GM23338 (cell line): ENCODE measurements at regions not wholly inside any gene's neighbourhood (a gene's known extent, or its start where the extent isn't known, plus 50 kb on each side); places are given as distances from the start of the nearest gene placed in this dataset.

Experiments
- ATAC-seq: fragments of 200-7000 bp; cut with Tn5 transposase; 3 replicates; pipeline ENCODE4 v1.9.1; 2020
- DNase-seq: peaks from one replicate; pipeline ENCODE4 v3.0.0-alpha.2; 2015; ENCODE audit warnings: low spot score
- H2AFZ ChIP-seq: fragments of 200-600 bp; sonication (generic); 2 replicates; pipeline ENCODE4 v1.8.0; 2016; ENCODE audit warnings: antibody characterized with exemption, mild to moderate bottlenecking, moderate library complexity
- H3F3A ChIP-seq: fragments of 200-600 bp; sonication (generic); replicated peaks from 2 replicates; pipeline ENCODE4 v1.8.0; 2017; ENCODE audit warnings: antibody characterized with exemption, mixed run types, low read depth
- H3K27ac ChIP-seq: fragments of 200-600 bp; sonication (generic); 2 replicates; pipeline ENCODE4 v1.6.1; 2016; ENCODE audit warnings: low read depth
- H3K27me3 ChIP-seq: fragments of 200-600 bp; sonication (generic); 2 replicates; pipeline ENCODE4 v1.8.0; 2016; ENCODE audit warnings: mild to moderate bottlenecking, mixed run types, moderate library complexity; ENCODE audit not compliant: insufficient read depth
- H3K36me3 ChIP-seq: fragments of 200-600 bp; sonication (generic); 2 replicates; pipeline ENCODE4 v1.8.0; 2016; ENCODE audit warnings: mild to moderate bottlenecking; ENCODE audit not compliant: insufficient read depth
- H3K4me1 ChIP-seq: fragments of 200-600 bp; sonication (generic); 2 replicates; pipeline ENCODE4 v1.8.0; 2016; ENCODE audit warnings: mild to moderate bottlenecking, moderate library complexity; ENCODE audit not compliant: insufficient read depth
- H3K4me2 ChIP-seq: fragments of 200-600 bp; sonication (generic); 2 replicates; pipeline ENCODE4 v1.7.1; 2017; ENCODE audit warnings: mixed run types
- H3K4me3 ChIP-seq: fragments of 200-600 bp; sonication (generic); 2 replicates; pipeline ENCODE4 v1.6.1; 2016; ENCODE audit warnings: mixed run types
- H3K79me2 ChIP-seq: fragments of 200-600 bp; sonication (generic); replicated peaks from 2 replicates; pipeline ENCODE4 v1.8.0; 2017; ENCODE audit warnings: mild to moderate bottlenecking; ENCODE audit not compliant: insufficient read depth
- H3K9me2 ChIP-seq: fragments of 200-600 bp; sonication (generic); 2 replicates; pipeline ENCODE4 v1.8.0; 2017; ENCODE audit not compliant: insufficient read depth
- H4K20me1 ChIP-seq: fragments of 200-600 bp; sonication (generic); replicated peaks from 2 replicates; pipeline ENCODE4 v1.8.0; 2017; ENCODE audit warnings: mild to moderate bottlenecking; ENCODE audit not compliant: insufficient read depth
- H3K27ac Mint-ChIP-seq: 2 replicates; pipeline ENCODE4 v1.8.0; 2020; ENCODE audit warnings: inconsistent platforms, mild to moderate bottlenecking, moderate library complexity, mixed read lengths
- H3K27me3 Mint-ChIP-seq: 3 replicates; pipeline ENCODE4 v1.8.0; 2022; ENCODE audit warnings: low read depth, mild to moderate bottlenecking, moderate library complexity, mixed read lengths, inconsistent platforms; ENCODE audit not compliant: insufficient read depth, poor library complexity
- H3K36me3 Mint-ChIP-seq: 3 replicates; pipeline ENCODE4 v1.8.0; 2021; ENCODE audit warnings: low read depth, mild to moderate bottlenecking, inconsistent platforms, moderate library complexity, mixed read lengths
- H3K4me1 Mint-ChIP-seq: 3 replicates; pipeline ENCODE4 v1.8.0; 2020; ENCODE audit warnings: mild to moderate bottlenecking, inconsistent platforms, mixed read lengths
- H3K4me3 Mint-ChIP-seq: 3 replicates; pipeline ENCODE4 v1.8.0; 2021; ENCODE audit warnings: moderate library complexity, mild to moderate bottlenecking, inconsistent platforms, mixed read lengths
- H3K9me3 Mint-ChIP-seq: 3 replicates; pipeline ENCODE4 v1.8.0; 2020; ENCODE audit warnings: moderate library complexity, mild to moderate bottlenecking, inconsistent platforms, mixed read lengths
- CREB1 ChIP-seq: fragments of 250-450 bp; sonication (Bioruptor Pico); IDR thresholded peaks from 2 replicates; pipeline ENCODE4 v1.5.0; 2020; ENCODE audit warnings: low read depth, mild to moderate bottlenecking, moderate library complexity
- CTCF ChIP-seq, 2 experiments: fragments of 200-600 bp in 1 of 2; sonication (generic) in 1 of 2; conservative IDR thresholded peaks; 2 replicates each; pipeline versions ENCODE4 v1.5.1 to v1.6.1; 2016 to 2017; ENCODE audit warnings: antibody characterized with exemption in 2 of 2, low read depth in 2 of 2, mild to moderate bottlenecking in 2 of 2, moderate library complexity in 1 of 2
- EZH2 ChIP-seq: fragments of 200-600 bp; sonication (generic); IDR thresholded peaks from one replicate; pipeline ENCODE4 v1.8.0; 2017; ENCODE audit warnings: antibody characterized with exemption, mild to moderate bottlenecking, low read depth; ENCODE audit not compliant: unreplicated experiment
- EZH2phosphoT487 ChIP-seq: fragments of 200-600 bp; sonication (generic); IDR thresholded peaks from one replicate; pipeline ENCODE4 v1.8.1; 2018; ENCODE audit warnings: antibody characterized with exemption; ENCODE audit not compliant: unreplicated experiment
- JUNB ChIP-seq: IDR thresholded peaks from one replicate; pipeline ENCODE4 v1.6.1; 2016; ENCODE audit warnings: antibody characterized with exemption; ENCODE audit not compliant: unreplicated experiment
- NANOG ChIP-seq: IDR thresholded peaks from 2 replicates; pipeline ENCODE4 v1.6.1; 2016; ENCODE audit warnings: antibody characterized with exemption, borderline replicate concordance
- POLR2AphosphoS5 ChIP-seq: IDR thresholded peaks from 2 replicates; pipeline ENCODE4 v1.6.1; 2016; ENCODE audit warnings: antibody characterized with exemption, low read depth
- STAT1 ChIP-seq: IDR thresholded peaks from one replicate; pipeline ENCODE4 v1.6.1; 2016; ENCODE audit warnings: antibody characterized with exemption; ENCODE audit not compliant: unreplicated experiment
- ZNF114 ChIP-seq: fragments of 250-450 bp; sonication (Bioruptor Pico); IDR thresholded peaks from 2 replicates; pipeline ENCODE4 v1.5.0; 2020; ENCODE audit warnings: mild to moderate bottlenecking, moderate library complexity
- ZNF331 ChIP-seq: fragments of 250-450 bp; sonication (Bioruptor Pico); IDR thresholded peaks from 2 replicates; pipeline ENCODE4 v1.5.0; 2020; ENCODE audit warnings: low read depth, mild to moderate bottlenecking, moderate library complexity
- ZNF462 ChIP-seq: fragments of 250-450 bp; sonication (Bioruptor Pico); IDR thresholded peaks from 2 replicates; pipeline ENCODE4 v1.5.0; 2020; ENCODE audit warnings: mild to moderate bottlenecking, moderate library complexity
- TF ChIP-seq, protein P1 (sequence below): IDR thresholded peaks from one replicate; pipeline ENCODE4 v1.6.1; 2018; ENCODE audit warnings: antibody characterized with exemption; ENCODE audit not compliant: unreplicated experiment
- TF ChIP-seq, protein P2 (sequence below): IDR thresholded peaks from 2 replicates; pipeline ENCODE4 v1.6.1; 2016; ENCODE audit warnings: antibody characterized with exemption

DNA sequence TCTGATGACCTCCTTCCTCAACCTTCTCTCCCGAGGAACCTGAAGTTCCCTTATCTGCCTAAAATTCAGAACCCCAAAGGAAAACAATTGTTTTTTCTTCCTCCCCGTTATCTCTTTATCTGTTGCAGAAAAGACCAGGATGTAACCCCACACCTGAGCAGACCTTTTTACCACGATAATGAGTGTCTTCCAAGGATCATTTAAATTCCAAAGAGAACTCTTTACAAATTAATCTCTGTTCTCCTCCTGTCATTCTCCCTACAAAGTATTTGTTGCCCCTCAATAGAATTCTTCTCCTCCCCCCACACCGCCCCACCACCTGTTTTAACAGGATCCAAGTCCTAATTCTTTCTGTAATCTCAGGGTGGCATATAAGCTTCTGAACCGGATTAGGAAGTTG is 78.5 kb upstream of the NLGN4X start (continued):
- TF ChIP-seq NANOG = peak; percentile 53; the same call in 1 of the 2 replicates

DNA sequence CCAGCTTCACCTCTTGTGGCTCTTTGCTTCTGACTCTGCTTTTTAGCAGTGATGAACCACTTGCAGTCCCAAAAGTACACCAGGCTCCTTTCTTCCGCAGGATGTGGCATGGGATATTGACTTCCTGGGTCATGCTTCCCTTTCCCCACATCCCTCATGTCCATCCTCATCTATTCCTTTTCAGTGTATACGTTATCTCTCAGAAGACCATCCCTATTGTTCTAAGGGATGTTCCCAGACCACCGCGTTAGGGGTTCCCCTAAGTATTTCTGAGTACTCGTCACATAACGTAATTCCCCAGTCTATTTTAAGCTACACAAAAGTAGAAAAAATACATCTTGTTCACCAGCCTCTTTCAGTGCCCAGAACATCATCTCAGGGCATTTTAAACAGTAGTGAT is 71.1 kb upstream of the NLGN4X start:
- Mint-ChIP-seq H3K4me1 (peaks cover 3% of the 10 kb centered on the region; the same call in 2 of the 3 replicates), H3K27ac (no peak overlapping the region), H3K9me3 (no peaks in the 10 kb centered on the region; the same call in 2 of the 3 replicates), H3K27me3 (peaks cover 1% of the 10 kb centered on the region), H3K36me3 (peaks cover 11% of the 10 kb centered on the region; the same call in 2 of the 3 replicates), H3K4me3 (no peak overlapping the region)
- no peak overlapping the region for H2AFZ ChIP-seq
- no peak overlapping the region for H3K4me3 ChIP-seq
- no peaks in the 10 kb centered on the region for H3K79me2 ChIP-seq
- H3K9me2 ChIP-seq = no peaks in the 10 kb centered on the region
- no peaks in the 10 kb centered on the region for H3K4me1 ChIP-seq
- DNase-seq (no peak), ATAC-seq (no peak)
- H4K20me1 ChIP-seq = no peaks in the 10 kb centered on the region
- H3K27me3 ChIP-seq = no peaks in the 10 kb centered on the region
- no peaks in the 10 kb centered on the region for H3K36me3 ChIP-seq
- no peak for TF ChIP-seq JUNB
- no peak for TF ChIP-seq EZH2
- no peak for TF ChIP-seq EZH2phosphoT487
- TF ChIP-seq, protein P1, sequence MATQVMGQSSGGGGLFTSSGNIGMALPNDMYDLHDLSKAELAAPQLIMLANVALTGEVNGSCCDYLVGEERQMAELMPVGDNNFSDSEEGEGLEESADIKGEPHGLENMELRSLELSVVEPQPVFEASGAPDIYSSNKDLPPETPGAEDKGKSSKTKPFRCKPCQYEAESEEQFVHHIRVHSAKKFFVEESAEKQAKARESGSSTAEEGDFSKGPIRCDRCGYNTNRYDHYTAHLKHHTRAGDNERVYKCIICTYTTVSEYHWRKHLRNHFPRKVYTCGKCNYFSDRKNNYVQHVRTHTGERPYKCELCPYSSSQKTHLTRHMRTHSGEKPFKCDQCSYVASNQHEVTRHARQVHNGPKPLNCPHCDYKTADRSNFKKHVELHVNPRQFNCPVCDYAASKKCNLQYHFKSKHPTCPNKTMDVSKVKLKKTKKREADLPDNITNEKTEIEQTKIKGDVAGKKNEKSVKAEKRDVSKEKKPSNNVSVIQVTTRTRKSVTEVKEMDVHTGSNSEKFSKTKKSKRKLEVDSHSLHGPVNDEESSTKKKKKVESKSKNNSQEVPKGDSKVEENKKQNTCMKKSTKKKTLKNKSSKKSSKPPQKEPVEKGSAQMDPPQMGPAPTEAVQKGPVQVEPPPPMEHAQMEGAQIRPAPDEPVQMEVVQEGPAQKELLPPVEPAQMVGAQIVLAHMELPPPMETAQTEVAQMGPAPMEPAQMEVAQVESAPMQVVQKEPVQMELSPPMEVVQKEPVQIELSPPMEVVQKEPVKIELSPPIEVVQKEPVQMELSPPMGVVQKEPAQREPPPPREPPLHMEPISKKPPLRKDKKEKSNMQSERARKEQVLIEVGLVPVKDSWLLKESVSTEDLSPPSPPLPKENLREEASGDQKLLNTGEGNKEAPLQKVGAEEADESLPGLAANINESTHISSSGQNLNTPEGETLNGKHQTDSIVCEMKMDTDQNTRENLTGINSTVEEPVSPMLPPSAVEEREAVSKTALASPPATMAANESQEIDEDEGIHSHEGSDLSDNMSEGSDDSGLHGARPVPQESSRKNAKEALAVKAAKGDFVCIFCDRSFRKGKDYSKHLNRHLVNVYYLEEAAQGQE = no peak
- TF ChIP-seq CREB1 (CRISPR knock-in tag) = no peak
- no peak for TF ChIP-seq ZNF114
- TF ChIP-seq ZNF462 (CRISPR knock-in tag) = no peak
- TF ChIP-seq POLR2AphosphoS5 = no peak
- TF ChIP-seq STAT1 = no peak
- no peak for TF ChIP-seq CTCF (conservative IDR thresholded peaks at IDR 0.05; ENCODE audit: low read depth in 2 of 2)
- TF ChIP-seq ZNF331 (CRISPR knock-in tag) = no peak
- TF ChIP-seq, protein P2, sequence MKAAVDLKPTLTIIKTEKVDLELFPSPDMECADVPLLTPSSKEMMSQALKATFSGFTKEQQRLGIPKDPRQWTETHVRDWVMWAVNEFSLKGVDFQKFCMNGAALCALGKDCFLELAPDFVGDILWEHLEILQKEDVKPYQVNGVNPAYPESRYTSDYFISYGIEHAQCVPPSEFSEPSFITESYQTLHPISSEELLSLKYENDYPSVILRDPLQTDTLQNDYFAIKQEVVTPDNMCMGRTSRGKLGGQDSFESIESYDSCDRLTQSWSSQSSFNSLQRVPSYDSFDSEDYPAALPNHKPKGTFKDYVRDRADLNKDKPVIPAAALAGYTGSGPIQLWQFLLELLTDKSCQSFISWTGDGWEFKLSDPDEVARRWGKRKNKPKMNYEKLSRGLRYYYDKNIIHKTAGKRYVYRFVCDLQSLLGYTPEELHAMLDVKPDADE = no peak
- H3K4me2 ChIP-seq = no peak overlapping the region
- H3F3A ChIP-seq = no peaks in the 10 kb centered on the region
- no peak overlapping the region for H3K27ac ChIP-seq
